H1 (cell line): ENCODE measurements at regions not wholly inside any gene's neighbourhood (a gene's known extent, or its start where the extent isn't known, plus 50 kb on each side); places are given as distances from the start of the nearest gene placed in this dataset.

Experiments
- CTCF ChIA-PET: fragments of 300-600 bp; sonication (Branson Sonifier 250); formaldehyde crosslinking; loops from one replicate; lab custom pipeline; 2021; ENCODE audit not compliant: partially characterized antibody; lab: Charles Lee
- POLR2A ChIA-PET: fragments of 300-600 bp; sonication (Branson Sonifier 250); formaldehyde crosslinking; loops from one replicate; lab custom pipeline; 2021; ENCODE audit warnings: inconsistent platforms; ENCODE audit not compliant: partially characterized antibody; lab: Charles Lee
- DNase-seq, 2 experiments: peaks; one replicate each; pipeline versions ENCODE4 v3.0.0 to v3.0.0-alpha.2; 2010 to 2022; ENCODE audit warnings: low spot score in 2 of 2, low read depth in 1 of 2, mixed read lengths in 1 of 2
- FAIRE-seq: peaks from 2 replicates; lab custom pipeline; 2011; peaks lifted over from hg19 to GRCh38; lab: Jason Lieb, UNC
- H2AFZ ChIP-seq: 2 replicates; pipeline ENCODE4 v1.8.1; 2012; ENCODE audit warnings: low read length, inconsistent platforms
- H2AK5ac ChIP-seq: 2 replicates; pipeline ENCODE4 v1.6.1; 2013; ENCODE audit warnings: low read depth, low read length
- H2BK120ac ChIP-seq: replicated peaks from 2 replicates; pipeline ENCODE3; 2013; ENCODE audit warnings: low read depth, low read length, inconsistent platforms
- H2BK12ac ChIP-seq: 2 replicates; pipeline ENCODE4 v1.6.1; 2013; ENCODE audit warnings: low read depth, low read length
- H2BK15ac ChIP-seq: 2 replicates; pipeline ENCODE4 v1.6.1; 2013; ENCODE audit warnings: low read length
- H2BK20ac ChIP-seq: 2 replicates; pipeline ENCODE4 v1.6.1; 2013; ENCODE audit warnings: low read length
- H2BK5ac ChIP-seq: 2 replicates; pipeline ENCODE4 v1.6.1; 2013; ENCODE audit warnings: low read depth, low read length
- H3K14ac ChIP-seq: 2 replicates; pipeline ENCODE4 v1.6.1; 2013; ENCODE audit warnings: inconsistent platforms; ENCODE audit not compliant: insufficient read length
- H3K18ac ChIP-seq: 2 replicates; pipeline ENCODE4 v1.6.1; 2013; ENCODE audit warnings: low read length; ENCODE audit errors: extremely low read depth
- H3K23ac ChIP-seq: 2 replicates; pipeline ENCODE4 v1.6.1; 2013; ENCODE audit warnings: inconsistent platforms; ENCODE audit not compliant: insufficient read length
- H3K23me2 ChIP-seq: 2 replicates; pipeline ENCODE4 v1.6.1; 2013; ENCODE audit warnings: low read depth, low read length
- H3K27ac ChIP-seq: 2 replicates; pipeline ENCODE4 v1.6.1; 2011; ENCODE audit warnings: low read depth, low read length, inconsistent platforms
- H3K27me3 ChIP-seq, 4 experiments: replicated peaks in 1 of 4; 1 replicate in 1 of 4; 2 replicates in 3 of 4; pipeline versions ENCODE4 v1.6.1 to v1.8.1; 2011 to 2013; ENCODE audit warnings: low read length in 3 of 4, mild to moderate bottlenecking in 3 of 4, inconsistent platforms in 2 of 4, mixed read lengths in 2 of 4, moderate library complexity in 1 of 4; ENCODE audit not compliant: control insufficient read depth in 3 of 4, insufficient read depth in 3 of 4; ENCODE audit errors: extremely low read depth in 1 of 4
- H3K36me3 ChIP-seq, 4 experiments: 2 replicates each; pipeline versions ENCODE4 v1.6.1 to v1.8.1; 2011 to 2013; ENCODE audit warnings: mild to moderate bottlenecking in 4 of 4, low read length in 3 of 4, moderate library complexity in 2 of 4, control low read depth in 1 of 4, inconsistent platforms in 1 of 4; ENCODE audit not compliant: insufficient read depth in 4 of 4, control insufficient read depth in 2 of 4
- H3K4ac ChIP-seq: replicated peaks from 2 replicates; pipeline ENCODE3; 2013; ENCODE audit warnings: low read length, low read depth, mixed read lengths, inconsistent platforms; ENCODE audit not compliant: insufficient read length
- H3K4me1 ChIP-seq, 4 experiments: replicated peaks in 1 of 4; 1 replicate in 1 of 4; 2 replicates in 3 of 4; pipeline versions ENCODE4 v1.6.1 to v1.8.1; 2011 to 2013; ENCODE audit warnings: low read length in 3 of 4, inconsistent platforms in 2 of 4, mixed read lengths in 1 of 4; ENCODE audit not compliant: insufficient read depth in 4 of 4, control insufficient read depth in 3 of 4
- H3K4me2 ChIP-seq, 2 experiments: 2 replicates each; pipeline versions ENCODE4 v1.6.1 to v1.8.1; 2011 to 2013; ENCODE audit warnings: low read depth in 2 of 2, low read length in 2 of 2, control low read depth in 1 of 2, inconsistent platforms in 1 of 2, mild to moderate bottlenecking in 1 of 2; ENCODE audit not compliant: insufficient read depth in 1 of 2
- H3K4me3 ChIP-seq, 4 experiments: fragments of 200-600, 300-600 bp in 1 of 4; sonication (generic), shearing (Covaris generic), sonication (Bioruptor Twin) in 1 of 4; 2 replicates each; pipeline versions ENCODE4 v1.5.1 to v1.8.1; 2011 to 2016; ENCODE audit warnings: low read length in 4 of 4, low read depth in 3 of 4, control low read depth in 2 of 4, inconsistent platforms in 2 of 4, mild to moderate bottlenecking in 2 of 4, mixed read lengths in 1 of 4, moderate library complexity in 1 of 4; ENCODE audit not compliant: insufficient read depth in 2 of 4; ENCODE audit errors: extremely low read depth in 1 of 4
- H3K56ac ChIP-seq: replicated peaks from 2 replicates; pipeline ENCODE3; 2013; ENCODE audit warnings: low read depth, mild to moderate bottlenecking, mixed read lengths, low read length, inconsistent platforms; ENCODE audit not compliant: insufficient read length
- H3K79me1 ChIP-seq: 2 replicates; pipeline ENCODE4 v1.6.1; 2013; ENCODE audit warnings: low read depth, low read length, control low read depth
- H3K79me2 ChIP-seq, 2 experiments: 2 replicates each; pipeline versions ENCODE4 v1.6.1 to v1.8.1; 2012 to 2013; ENCODE audit warnings: low read length in 2 of 2, mild to moderate bottlenecking in 2 of 2, inconsistent platforms in 1 of 2; ENCODE audit not compliant: insufficient read depth in 2 of 2, control insufficient read depth in 1 of 2
- H3K9ac ChIP-seq, 4 experiments: replicated peaks in 1 of 4; 1 replicate in 1 of 4; 2 replicates in 3 of 4; pipeline versions ENCODE4 v1.6.1 to v1.8.1; 2011 to 2013; ENCODE audit warnings: low read depth in 3 of 4, low read length in 3 of 4, control low read depth in 2 of 4, mild to moderate bottlenecking in 2 of 4, moderate library complexity in 2 of 4, inconsistent platforms in 1 of 4; ENCODE audit errors: extremely low read depth in 1 of 4
- H3K9me3 ChIP-seq, 2 experiments: 2 replicates each; pipeline versions ENCODE4 v1.6.1 to v1.8.1; 2012 to 2013; ENCODE audit warnings: mild to moderate bottlenecking in 2 of 2, moderate library complexity in 2 of 2, control low read depth in 1 of 2, inconsistent platforms in 1 of 2, low read depth in 1 of 2, low read length in 1 of 2, mixed read lengths in 1 of 2; ENCODE audit not compliant: insufficient read depth in 2 of 2
- H4K20me1 ChIP-seq, 2 experiments: replicated peaks in 1 of 2; 2 replicates each; pipeline versions ENCODE3 to v1.8.1; 2011 to 2013; ENCODE audit warnings: inconsistent platforms in 2 of 2, low read length in 2 of 2, mild to moderate bottlenecking in 1 of 2; ENCODE audit not compliant: insufficient read depth in 2 of 2, control insufficient read depth in 1 of 2
- H4K5ac ChIP-seq: 2 replicates; pipeline ENCODE4 v1.6.1; 2013; ENCODE audit warnings: low read length, low read depth, mixed read lengths, inconsistent platforms; ENCODE audit not compliant: insufficient read length
- H4K8ac ChIP-seq: 2 replicates; pipeline ENCODE4 v1.8.0; 2013; ENCODE audit warnings: mild to moderate bottlenecking, moderate library complexity, low read length, inconsistent platforms; ENCODE audit not compliant: insufficient read depth; ENCODE audit errors: extremely low read depth
- H4K91ac ChIP-seq: replicated peaks from 2 replicates; pipeline ENCODE3; 2013; ENCODE audit warnings: low read length, mixed read lengths, inconsistent platforms; ENCODE audit not compliant: insufficient read length
- CTCF ChIP-seq, 3 experiments: IDR thresholded peaks; 1 replicate in 2 of 3; 2 replicates in 1 of 3; pipeline versions ENCODE4 v1.5.1 to v1.6.1; 2011; ENCODE audit warnings: low read length in 3 of 3, mild to moderate bottlenecking in 3 of 3, inconsistent platforms in 2 of 3, low read depth in 1 of 3, moderate library complexity in 1 of 3; ENCODE audit not compliant: insufficient read depth in 1 of 3; ENCODE audit errors: control extremely low read depth in 1 of 3
- RAD21 ChIP-seq, 2 experiments: IDR thresholded peaks in 1 of 2; conservative IDR thresholded peaks in 1 of 2; 2 replicates each; pipeline ENCODE4 v1.6.1; 2011; ENCODE audit warnings: low read depth in 2 of 2, low read length in 2 of 2, improper control_type of control experiment in 1 of 2, inconsistent platforms in 1 of 2, mild to moderate bottlenecking in 1 of 2, moderate library complexity in 1 of 2
- SP2 ChIP-seq: IDR thresholded peaks from 2 replicates; pipeline ENCODE4 v1.6.1; 2012; ENCODE audit warnings: mild to moderate bottlenecking, low read length, inconsistent platforms
- WGBS, 2 experiments: shearing (Covaris generic) in 1 of 2; methylation state at CpG; one replicate each; pipeline versions ENCODE4 v1.1.6 to v1.1.7; 2013 to 2015; ENCODE audit warnings: low lambda C conversion rate in 2 of 2, mixed read lengths in 2 of 2, inconsistent platforms in 1 of 2, low coverage in 1 of 2, missing lambda C conversion rate in 1 of 2; ENCODE audit not compliant: insufficient replicate concordance in 2 of 2, insufficient coverage in 1 of 2, insufficient read length in 1 of 2; ENCODE audit errors: extremely low coverage in 1 of 2, missing lambda C conversion rate in 1 of 2; 5-methylcytosine and 5-hydroxymethylcytosine counted together

- Histone ChIP-seq H3K23ac (no peak overlapping the region), H4K8ac (no peak overlapping the region), H3K9ac (no peak overlapping the region), H3K4ac (no peak overlapping the region), H3K27ac (no peak overlapping the region), H2BK15ac (no peak overlapping the region), H3K79me1 (no peaks in the 10 kb centered on the region), H2BK12ac (peak overlapping the region; percentile 46; the same call in 1 of the 2 replicates), H2AK5ac (no peak overlapping the region), H3K79me2 (no peaks in the 10 kb centered on the region), H3K4me1 (peaks cover 0 to 3% (median 0%) of the 10 kb centered on the region in 4 experiments; a peak in 1 of 7 replicates), H2BK5ac (no peak overlapping the region), H3K4me2 (no peak overlapping the region), H2BK20ac (no peak overlapping the region), H3K14ac (no peak overlapping the region), H3K18ac (no peak overlapping the region), H4K5ac (no peak overlapping the region), H3K56ac (no peak overlapping the region), H4K20me1 (no peaks in the 10 kb centered on the region), H3K4me3 (no peak overlapping the region), H4K91ac (no peak overlapping the region), H3K36me3 (no peaks in the 10 kb centered on the region), H3K23me2 (no peaks in the 10 kb centered on the region), H2AFZ (no peak overlapping the region), H3K27me3 (no peaks in the 10 kb centered on the region), H2BK120ac (no peak overlapping the region), H3K9me3 (no peaks in the 10 kb centered on the region)
- no peak for DNase-seq
- no peak for FAIRE-seq
- CTCF ChIA-PET, result interaction anchor here (0.8 to 5.4 kb wide), 19 partner anchors 10 to 469 kb away, joined by 3 to 52 read pairs (median 8); no protein-coding TSS in a partner anchor
- WGBS, 2 experiments, result 94% methylated on average over 10 of the region's 11 CpGs; no CpG with 5 or more reads in 1 of the 2 experiments
- POLR2A ChIA-PET, result interaction anchor here (1.4 kb wide), 1 partner anchor 9 kb away, joined by 3 read pairs; no protein-coding TSS in a partner anchor
- no peak for TF ChIP-seq SP2
- peak in 1 of 2 experiments; percentile 16; a peak in 1 of 4 replicates for TF ChIP-seq RAD21 (IDR thresholded peaks at IDR 0.05 in 1 of 2, conservative IDR thresholded peaks at IDR 0.05 in 1 of 2; ENCODE audit: low read depth in 2 of 2, low read length in 2 of 2)
- peak in 1 of 3 experiments; percentile 11; a peak in 1 of 4 replicates for TF ChIP-seq CTCF (IDR thresholded peaks at IDR 0.05; ENCODE audit: control extremely low read depth in 1 of 3, insufficient read depth in 1 of 3, low read depth in 1 of 3, low read length in 3 of 3)
These were observed 156.2 kb upstream of the LYZL1 start for GRCh38 chr10:29132551-29133111.
